ENCODE measurements at regions not wholly inside any gene's neighbourhood (a gene's known extent, or its start where the extent isn't known, plus 50 kb on each side); places are given as distances from the start of the nearest gene placed in this dataset.

- H3K4me1 Mint-ChIP-seq = no peaks in the 10 kb centered on the region
- no peak for DNase-seq
- H3K9me3 Mint-ChIP-seq = no peaks in the 10 kb centered on the region
- TF ChIP-seq CTCF (IDR thresholded peaks at IDR 0.05) = no peak
- H3K36me3 Mint-ChIP-seq (ENCODE audit: low read depth) = no peaks in the 10 kb centered on the region
- H3K4me3 Mint-ChIP-seq = no peak overlapping the region
- peaks cover 35% of the 10 kb centered on the region for H3K27me3 Mint-ChIP-seq (ENCODE audit: low read depth, poor library complexity)
- no peak overlapping the region for H3K27ac Mint-ChIP-seq
Measured at GRCh38 chr11:76728778-76729177, 54.4 kb upstream of the TSKU start.

- DNase-seq = no peak
- H3K27ac Mint-ChIP-seq = no peak overlapping the region
- H3K9me3 Mint-ChIP-seq = no peaks in the 10 kb centered on the region
- peaks cover 31% of the 10 kb centered on the region for H3K27me3 Mint-ChIP-seq (ENCODE audit: low read depth, poor library complexity)
- no peak for TF ChIP-seq CTCF (IDR thresholded peaks at IDR 0.05)
- H3K4me3 Mint-ChIP-seq = no peak overlapping the region
- H3K4me1 Mint-ChIP-seq = no peaks in the 10 kb centered on the region
- no peaks in the 10 kb centered on the region for H3K36me3 Mint-ChIP-seq (ENCODE audit: low read depth)
Measured at GRCh38 chr11:76729214-76729613, 53.9 kb upstream of the TSKU start.

GRCh38 chr11:76730887-76731565 is 52.1 kb upstream of the TSKU start:
- Mint-ChIP-seq H3K9me3 (no peaks in the 10 kb centered on the region), H3K4me1 (peaks cover 17% of the 10 kb centered on the region), H3K4me3 (no peak overlapping the region), H3K27me3 (ENCODE audit: low read depth, poor library complexity) (peaks cover 25% of the 10 kb centered on the region), H3K36me3 (ENCODE audit: low read depth) (no peaks in the 10 kb centered on the region), H3K27ac (no peak overlapping the region)
- DNase-seq = no peak
- TF ChIP-seq CTCF (IDR thresholded peaks at IDR 0.05) = no peak

- H3K4me1 Mint-ChIP-seq = peaks cover 31% of the 10 kb centered on the region
- peaks cover 15% of the 10 kb centered on the region for H3K27me3 Mint-ChIP-seq (ENCODE audit: low read depth, poor library complexity)
- no peak overlapping the region for H3K27ac Mint-ChIP-seq
- no peak for TF ChIP-seq CTCF (IDR thresholded peaks at IDR 0.05)
- no peaks in the 10 kb centered on the region for H3K36me3 Mint-ChIP-seq (ENCODE audit: low read depth)
- H3K4me3 Mint-ChIP-seq = no peak overlapping the region
- H3K9me3 Mint-ChIP-seq = no peaks in the 10 kb centered on the region
- no peak for DNase-seq
Measured at GRCh38 chr11:76732643-76733042, 50.5 kb upstream of the TSKU start.

All from nephron progenitor cell (in vitro differentiated cells).